HuH-7.5 (cell line): ENCODE measurements at regions not wholly inside any gene's neighbourhood (a gene's known extent, or its start where the extent isn't known, plus 50 kb on each side); places are given as distances from the start of the nearest gene placed in this dataset.
A peak's percentile ranks its signal among the peaks of the same experiment; 100 is the strongest.

Source experiments
- DNase-seq: peaks from one replicate; pipeline ENCODE4 v3.0.0; 2011; ENCODE audit warnings: low spot score

GRCh38 chr3:99542767-99543518, 95.5 kb upstream of the COL8A1 start:
- DNase-seq = no peak

GRCh38 chr3:99541181-99541580, 97.2 kb upstream of the COL8A1 start:
- no peak for DNase-seq

- no peak for DNase-seq
Measured at GRCh38 chr3:99537416-99537815, 101.0 kb upstream of the COL8A1 start.

GRCh38 chr3:99536555-99537314, 101.7 kb upstream of the COL8A1 start:
- no peak for DNase-seq

- DNase-seq = no peak
Measured at GRCh38 chr3:99534951-99535704, 103.3 kb upstream of the COL8A1 start.

- peak; percentile 24 for DNase-seq
Measured at GRCh38 chr3:99532246-99532645, 106.1 kb upstream of the COL8A1 start.

- DNase-seq = no peak
Measured at GRCh38 chr3:99529265-99529664, 109.1 kb upstream of the COL8A1 start.

- DNase-seq = no peak
Measured at GRCh38 chr3:99526921-99527320, 111.5 kb upstream of the COL8A1 start.

- DNase-seq = no peak
Measured at GRCh38 chr3:99524559-99524958, 113.8 kb upstream of the COL8A1 start.

GRCh38 chr3:99523431-99524127, 114.8 kb upstream of the COL8A1 start:
- no peak for DNase-seq

- DNase-seq = no peak
Measured at GRCh38 chr3:99522147-99522546, 116.2 kb upstream of the COL8A1 start.

- no peak for DNase-seq
Measured at GRCh38 chr3:99521551-99521950, 116.8 kb upstream of the COL8A1 start.

GRCh38 chr3:99520513-99520912, 117.9 kb upstream of the COL8A1 start:
- no peak for DNase-seq

GRCh38 chr3:99516936-99517335, 121.5 kb upstream of the COL8A1 start:
- no peak for DNase-seq

GRCh38 chr3:99515891-99516290, 122.5 kb upstream of the COL8A1 start:
- DNase-seq = no peak

- DNase-seq = no peak
Measured at GRCh38 chr3:99509224-99509623, 129.2 kb upstream of the COL8A1 start.

GRCh38 chr3:99508191-99508590, 130.2 kb upstream of the COL8A1 start:
- DNase-seq = no peak

GRCh38 chr3:99505646-99506269, 132.6 kb upstream of the COL8A1 start:
- no peak for DNase-seq

- no peak for DNase-seq
Measured at GRCh38 chr3:99505200-99505599, 133.2 kb upstream of the COL8A1 start.

GRCh38 chr3:99504258-99504657, 134.1 kb upstream of the COL8A1 start:
- no peak for DNase-seq

- DNase-seq = no peak
Measured at GRCh38 chr3:99503350-99503749, 135.0 kb upstream of the COL8A1 start.

- DNase-seq = no peak
Measured at GRCh38 chr3:99502871-99503270, 135.5 kb upstream of the COL8A1 start.
